GM18909 (cell line): ENCODE measurements at regions not wholly inside any gene's neighbourhood (a gene's known extent, or its start where the extent isn't known, plus 50 kb on each side); places are given as distances from the start of the nearest gene placed in this dataset.

Experiments
- ATAC-seq: cut with Tn5 transposase; IDR thresholded peaks from one replicate; pipeline ENCODE4 v1.9.1; 2021; ENCODE audit warnings: mild to moderate bottlenecking; ENCODE audit not compliant: unreplicated experiment, poor library complexity

DNA sequence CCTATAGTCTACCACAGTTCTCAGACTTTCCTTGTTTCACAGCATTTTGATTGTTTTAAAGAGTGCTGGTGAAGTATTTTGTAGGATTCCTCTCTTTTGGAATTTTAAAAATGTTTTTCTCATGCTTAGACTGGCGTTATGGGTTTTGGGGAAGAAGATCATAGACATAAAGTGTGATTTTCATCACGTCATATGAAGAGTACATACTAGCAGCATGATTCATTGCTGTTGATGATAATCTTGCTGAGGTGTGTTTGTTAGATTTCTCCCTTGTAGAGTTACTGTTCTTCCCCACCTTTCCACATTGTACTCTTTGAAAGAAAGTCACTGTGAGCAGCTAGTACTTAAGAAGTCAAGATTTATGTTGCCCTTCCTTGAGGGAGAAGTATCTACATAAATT lies 396.1 kb upstream of the GNPDA2 start:
- no peak for ATAC-seq

- ATAC-seq: no peak
Measured at GRCh38 chr4:45121426-45121975, 395.1 kb upstream of the GNPDA2 start.

DNA sequence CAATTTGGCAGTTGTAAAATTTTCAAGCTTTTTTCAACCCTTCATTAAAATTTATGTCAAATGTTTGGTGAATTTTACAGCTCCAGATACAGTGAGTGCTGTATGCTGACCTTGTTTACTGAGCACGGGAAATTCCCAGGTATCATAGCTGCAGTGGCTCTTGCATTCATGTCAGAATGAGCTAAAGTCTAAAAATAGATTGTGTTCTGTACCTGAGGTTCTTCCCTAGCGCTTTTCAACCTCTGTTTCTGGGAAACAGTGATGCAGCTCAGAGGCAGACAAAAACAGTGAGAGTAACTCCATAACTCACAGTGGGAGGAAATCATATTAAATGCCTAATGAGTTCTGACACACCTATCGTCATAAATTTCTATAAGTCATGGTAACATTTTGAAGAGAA lies 393.8 kb upstream of the GNPDA2 start:
- ATAC-seq: no peak

DNA sequence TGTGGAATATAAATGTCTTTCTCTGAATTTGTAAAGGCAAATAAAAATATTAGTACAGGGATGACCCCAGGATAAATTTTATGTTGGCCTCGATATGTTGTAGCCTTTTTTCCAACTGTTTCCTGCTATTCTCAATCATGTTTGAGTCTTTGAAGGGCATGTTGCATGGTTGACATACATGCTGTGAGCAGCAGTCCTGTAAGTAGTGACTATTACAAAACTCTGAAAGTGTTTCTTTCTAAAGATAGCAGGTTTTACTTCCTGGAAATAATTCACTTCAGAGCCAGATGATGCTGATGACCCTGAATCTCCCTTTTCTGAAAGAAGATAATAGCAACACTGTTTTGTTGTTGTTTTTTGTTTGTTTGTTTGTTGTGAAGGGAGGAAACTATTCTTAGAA lies 393.0 kb upstream of the GNPDA2 start:
- ATAC-seq: no peak

GRCh38 chr4:45102716-45103115 lies 376.4 kb upstream of the GNPDA2 start:
- ATAC-seq: no peak

DNA sequence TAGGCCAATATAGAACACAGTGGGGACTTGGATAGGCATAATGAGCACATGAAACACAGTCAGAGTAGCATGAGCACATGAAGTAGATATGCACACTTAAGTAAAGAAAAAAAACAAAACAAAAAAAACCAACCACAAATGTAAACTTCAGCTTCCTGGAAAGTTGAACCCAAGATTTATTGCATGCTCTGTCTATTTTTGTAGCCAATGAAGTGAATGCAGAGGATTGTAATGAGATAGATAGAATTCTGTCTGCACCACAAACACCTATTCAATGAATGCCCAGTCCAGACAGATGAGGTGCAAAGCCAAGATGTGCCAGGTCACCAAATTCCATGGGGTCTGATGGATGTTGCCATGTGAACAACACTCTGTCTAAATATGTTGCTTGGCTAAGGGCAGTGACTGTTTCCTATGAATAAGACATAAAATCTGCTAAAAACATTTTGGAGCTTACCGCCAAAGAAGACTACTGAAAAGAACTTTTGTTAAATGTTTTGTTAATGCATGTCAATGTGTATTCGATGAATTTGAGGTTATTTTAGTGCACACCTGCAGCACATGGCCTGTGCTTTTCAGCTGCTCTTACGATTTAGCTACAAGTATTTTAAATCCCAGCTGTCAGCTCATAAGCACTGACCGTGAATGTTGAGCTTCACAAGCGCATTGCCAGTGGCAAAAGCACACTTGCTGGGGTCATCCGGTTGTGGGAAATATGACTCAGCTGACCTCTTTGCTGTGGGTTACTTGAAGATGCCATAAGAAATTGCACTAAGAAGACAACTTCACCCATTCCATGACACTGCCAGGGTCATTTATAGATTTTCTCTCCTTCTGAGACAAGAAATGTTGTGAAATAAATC lies 374.8 kb upstream of the GNPDA2 start:
- ATAC-seq: no peak

- ATAC-seq: no peak
Measured at GRCh38 chr4:45099471-45099870, 373.1 kb upstream of the GNPDA2 start.

- no peak for ATAC-seq
Measured at GRCh38 chr4:45094684-45095083, 368.3 kb upstream of the GNPDA2 start.

- no peak for ATAC-seq
Measured at GRCh38 chr4:45082101-45082500, 355.7 kb upstream of the GNPDA2 start.

GRCh38 chr4:45079616-45080015 lies 353.3 kb upstream of the GNPDA2 start:
- no peak for ATAC-seq

GRCh38 chr4:45078201-45078600 lies 351.8 kb upstream of the GNPDA2 start:
- ATAC-seq: no peak

- no peak for ATAC-seq
Measured at GRCh38 chr4:45072981-45073380, 346.6 kb upstream of the GNPDA2 start.

DNA sequence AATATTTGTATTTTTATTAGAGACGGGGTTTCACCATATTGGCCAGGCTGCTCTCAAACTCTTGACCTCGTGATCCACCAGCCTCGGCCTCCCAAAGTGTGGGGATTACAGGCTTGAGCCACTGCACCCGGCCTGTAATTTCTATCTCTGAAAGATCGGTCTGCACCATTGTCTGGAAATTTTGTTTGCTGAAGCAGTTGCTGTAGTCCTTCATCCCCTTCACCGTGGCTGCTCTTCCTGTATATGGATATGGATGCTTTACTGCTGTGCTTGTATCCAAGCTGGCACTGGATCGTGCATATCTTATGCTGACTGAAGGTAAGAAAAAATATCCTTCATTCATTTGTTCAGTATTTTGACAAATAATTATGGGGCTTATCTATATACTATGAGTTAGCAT lies 338.4 kb upstream of the GNPDA2 start:
- ATAC-seq: no peak

- ATAC-seq: no peak
Measured at GRCh38 chr4:45063696-45064095, 337.3 kb upstream of the GNPDA2 start.

DNA sequence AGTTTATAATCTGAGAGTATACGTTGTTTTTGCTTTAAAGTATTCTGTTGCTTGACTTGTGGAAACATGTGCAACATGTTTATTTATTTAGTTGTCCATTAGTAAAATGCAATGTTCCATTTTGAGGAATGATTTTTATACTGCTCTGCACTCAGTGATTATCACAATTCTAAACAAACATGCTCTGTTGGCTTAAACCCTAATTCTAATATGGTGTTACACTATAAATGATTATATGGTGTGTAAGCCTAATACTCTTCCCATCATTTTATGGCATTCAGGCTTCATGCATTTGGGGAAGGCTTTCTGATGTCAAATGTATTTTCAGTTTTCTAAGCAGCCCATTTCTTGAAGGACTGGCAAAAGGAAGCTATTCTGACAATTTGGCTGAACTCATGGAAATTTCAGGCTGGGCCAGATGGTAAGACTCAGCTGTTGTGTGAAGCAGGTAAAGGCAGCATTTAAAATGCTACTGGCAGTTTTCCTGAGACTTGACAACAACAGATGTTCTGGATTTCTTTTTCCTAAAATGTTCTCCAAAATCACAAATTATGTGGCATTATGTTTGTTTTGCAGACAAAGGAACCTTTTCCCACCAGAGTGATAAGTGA lies 336.7 kb upstream of the GNPDA2 start:
- no peak for ATAC-seq

DNA sequence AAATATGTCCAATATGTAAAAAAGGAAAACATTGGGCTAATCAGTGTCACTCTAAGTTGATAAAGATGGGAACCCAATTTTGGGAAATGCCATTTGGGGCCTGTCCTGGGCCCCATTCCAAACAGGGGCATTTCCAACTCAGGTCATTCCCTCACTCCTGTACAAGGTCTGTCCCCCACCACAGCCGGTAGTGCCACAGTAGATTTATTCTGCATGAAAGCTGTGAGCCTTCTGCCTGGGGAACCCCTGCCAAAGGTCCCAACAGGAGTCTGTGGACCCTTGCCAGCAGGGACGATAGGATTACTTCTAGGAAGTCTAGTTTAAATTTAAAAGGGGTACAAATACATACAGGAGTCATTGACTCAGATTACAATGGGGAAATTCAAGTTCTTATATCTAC lies 317.6 kb upstream of the GNPDA2 start:
- ATAC-seq: no peak

- ATAC-seq: no peak
Measured at GRCh38 chr4:45036677-45037076, 310.3 kb upstream of the GNPDA2 start.

DNA sequence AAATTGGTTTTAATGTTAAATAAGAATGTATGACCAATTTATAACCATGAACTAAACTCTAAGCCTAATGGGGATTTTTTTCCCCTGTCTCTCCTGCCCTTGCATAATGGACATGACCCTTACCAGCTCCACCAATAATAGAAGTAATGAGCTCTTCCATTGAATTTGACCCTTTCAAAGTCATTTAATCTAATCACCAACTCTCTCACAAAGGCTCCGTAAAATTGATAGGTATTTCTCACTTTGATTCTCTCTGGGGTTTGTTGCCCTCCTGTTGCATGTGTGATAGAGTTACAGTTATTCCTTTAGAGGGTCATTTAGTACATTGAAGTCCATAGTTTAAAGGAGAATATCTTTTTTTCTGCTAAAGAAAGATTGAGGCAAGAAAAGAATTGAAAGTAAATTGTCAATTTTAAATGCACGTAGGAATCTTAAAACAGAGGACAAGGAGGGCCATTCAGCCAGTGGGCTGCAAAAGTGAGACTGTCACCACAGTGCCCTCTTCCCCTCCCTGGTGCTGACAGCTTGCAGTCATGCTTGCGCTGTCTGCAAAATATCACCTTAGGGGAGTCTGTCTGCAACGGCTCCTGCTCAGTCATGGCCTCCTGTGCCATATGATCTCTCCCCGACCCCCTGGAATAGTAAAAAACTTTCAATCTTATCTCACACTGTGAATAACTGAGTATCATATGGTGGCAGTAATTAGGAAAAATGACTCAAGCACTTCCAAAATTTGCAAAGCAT lies 307.5 kb upstream of the GNPDA2 start:
- no peak for ATAC-seq

GRCh38 chr4:45030059-45030458 lies 303.7 kb upstream of the GNPDA2 start:
- ATAC-seq: no peak

GRCh38 chr4:45007508-45007907 lies 281.2 kb upstream of the GNPDA2 start:
- no peak for ATAC-seq

- ATAC-seq: no peak
Measured at GRCh38 chr4:45006078-45006477, 279.7 kb upstream of the GNPDA2 start.
